HS-5 (cell line): ENCODE measurements at regions not wholly inside any gene's neighbourhood (a gene's known extent, or its start where the extent isn't known, plus 50 kb on each side); places are given as distances from the start of the nearest gene placed in this dataset.

Source experiments
- DNase-seq: peaks from one replicate; pipeline ENCODE4 v3.0.0-alpha.2; 2012; ENCODE audit warnings: low read depth

DNA sequence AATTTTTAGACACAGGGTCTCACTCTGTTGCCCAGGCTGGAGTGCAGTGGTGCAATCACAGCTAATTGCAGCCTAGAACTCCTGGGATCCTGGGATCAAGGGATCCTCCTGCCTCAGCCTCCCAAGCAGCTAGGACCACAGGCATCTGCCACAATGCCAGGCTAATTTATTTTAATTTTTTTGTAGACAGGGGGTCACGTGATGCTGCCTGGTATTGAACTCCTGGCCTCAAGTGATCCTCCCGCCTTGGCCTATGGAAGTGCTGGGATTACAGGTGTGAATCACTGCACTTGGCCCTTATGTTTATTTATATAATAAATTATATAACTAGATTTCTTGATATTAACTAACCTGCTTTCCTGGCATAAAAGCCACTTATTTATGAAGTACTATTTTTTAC, 1081.7 kb upstream of the FANCL start:
- DNase-seq: no peak

DNA sequence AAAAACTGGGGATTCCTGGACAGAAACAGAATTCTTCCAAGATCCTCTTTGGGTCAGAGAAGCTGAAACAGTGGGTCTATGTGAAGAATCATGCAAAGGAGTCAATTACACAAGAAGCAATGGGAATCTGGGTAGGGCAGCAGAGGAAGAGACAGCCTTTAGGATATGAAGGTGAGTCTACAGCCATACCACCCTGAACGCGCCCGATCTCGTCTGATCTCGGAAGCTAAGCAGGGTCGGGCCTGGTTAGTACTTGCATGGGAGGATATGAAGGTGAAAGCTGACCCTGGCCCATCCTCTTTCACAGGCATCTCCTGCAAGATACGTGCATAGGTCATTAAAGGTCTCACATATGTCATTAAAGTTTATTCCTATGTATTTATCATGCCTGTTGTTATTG, 1080.9 kb upstream of the FANCL start:
- DNase-seq: no peak

DNA sequence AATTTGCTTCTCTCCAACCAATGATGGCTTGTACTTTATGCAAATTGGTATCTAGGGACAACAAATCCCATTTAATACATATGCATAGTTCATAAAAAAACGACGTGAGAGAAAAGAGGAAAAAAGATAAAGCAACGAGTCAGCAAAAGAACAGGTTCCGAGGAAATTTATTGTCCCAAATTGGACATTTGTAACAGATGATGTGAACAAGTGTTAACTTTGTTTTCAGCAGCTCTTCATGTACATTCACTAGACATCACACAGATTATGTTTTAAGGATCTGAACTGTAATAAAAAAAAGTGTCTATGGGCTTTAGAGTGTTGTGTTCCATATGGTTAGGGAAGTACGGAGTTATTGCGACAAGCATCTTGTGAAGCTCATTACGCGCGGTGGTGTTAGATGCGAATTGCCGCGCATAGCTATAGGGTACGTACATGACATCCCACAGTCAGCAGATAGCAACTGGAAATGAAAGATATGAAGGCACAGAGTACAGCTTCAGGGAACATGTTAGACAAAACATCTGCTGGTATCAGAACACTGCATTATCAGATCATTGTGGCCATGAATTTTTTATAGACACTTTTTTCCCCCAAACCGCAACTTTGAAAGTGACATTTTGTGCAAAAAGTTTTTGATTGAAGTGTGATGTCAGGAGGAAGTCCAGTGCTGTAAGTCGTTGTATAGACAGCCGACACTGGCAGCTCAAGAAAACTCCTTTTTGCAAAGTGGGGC, 1073.1 kb upstream of the FANCL start:
- DNase-seq: no peak

GRCh38 chr2:59312967-59313940, 1072.1 kb upstream of the FANCL start:
- DNase-seq: no peak

DNA sequence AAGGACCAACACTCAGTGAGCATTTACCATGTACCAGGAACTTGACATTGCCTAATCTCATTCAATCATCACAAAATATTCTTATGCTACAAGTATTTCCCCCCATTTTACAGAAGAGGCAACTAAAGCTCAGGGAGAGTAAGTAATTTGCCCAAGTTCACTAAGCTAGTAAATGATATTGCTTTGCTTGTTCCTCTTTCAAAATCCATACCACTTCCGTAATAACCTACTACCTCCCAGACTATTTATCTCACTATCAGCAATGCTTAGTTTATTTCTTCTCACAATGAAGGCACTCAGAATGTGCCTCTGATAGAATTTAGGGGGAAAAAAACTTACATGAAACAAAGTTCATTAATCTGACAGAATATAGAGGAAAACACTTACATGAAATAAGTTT, 1070.9 kb upstream of the FANCL start:
- DNase-seq: no peak

GRCh38 chr2:59308108-59308507, 1067.0 kb upstream of the FANCL start:
- DNase-seq: no peak

GRCh38 chr2:59307196-59307595, 1066.1 kb upstream of the FANCL start:
- no peak for DNase-seq

- DNase-seq: no peak
These were observed 1062.1 kb upstream of the FANCL start for GRCh38 chr2:59303272-59303671.

DNA sequence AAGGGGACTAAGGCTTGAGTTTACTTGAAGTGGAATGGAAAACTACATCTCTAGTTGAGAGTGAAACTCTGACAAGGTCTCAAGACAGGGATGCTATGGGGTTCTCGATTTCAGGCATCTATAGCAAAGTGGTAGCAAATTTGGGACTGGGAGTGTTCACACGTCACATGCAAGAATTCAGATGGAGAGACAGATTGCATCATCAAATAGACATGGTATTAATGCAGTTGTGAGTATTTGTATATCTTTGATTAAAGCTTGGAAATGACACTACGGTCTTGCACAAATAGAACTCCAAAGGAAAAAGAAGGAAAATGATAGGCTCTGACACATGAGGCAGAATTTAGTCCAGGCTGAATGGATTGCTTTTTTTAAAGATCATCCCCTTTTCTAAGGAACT, 1061.6 kb upstream of the FANCL start:
- no peak for DNase-seq

DNA sequence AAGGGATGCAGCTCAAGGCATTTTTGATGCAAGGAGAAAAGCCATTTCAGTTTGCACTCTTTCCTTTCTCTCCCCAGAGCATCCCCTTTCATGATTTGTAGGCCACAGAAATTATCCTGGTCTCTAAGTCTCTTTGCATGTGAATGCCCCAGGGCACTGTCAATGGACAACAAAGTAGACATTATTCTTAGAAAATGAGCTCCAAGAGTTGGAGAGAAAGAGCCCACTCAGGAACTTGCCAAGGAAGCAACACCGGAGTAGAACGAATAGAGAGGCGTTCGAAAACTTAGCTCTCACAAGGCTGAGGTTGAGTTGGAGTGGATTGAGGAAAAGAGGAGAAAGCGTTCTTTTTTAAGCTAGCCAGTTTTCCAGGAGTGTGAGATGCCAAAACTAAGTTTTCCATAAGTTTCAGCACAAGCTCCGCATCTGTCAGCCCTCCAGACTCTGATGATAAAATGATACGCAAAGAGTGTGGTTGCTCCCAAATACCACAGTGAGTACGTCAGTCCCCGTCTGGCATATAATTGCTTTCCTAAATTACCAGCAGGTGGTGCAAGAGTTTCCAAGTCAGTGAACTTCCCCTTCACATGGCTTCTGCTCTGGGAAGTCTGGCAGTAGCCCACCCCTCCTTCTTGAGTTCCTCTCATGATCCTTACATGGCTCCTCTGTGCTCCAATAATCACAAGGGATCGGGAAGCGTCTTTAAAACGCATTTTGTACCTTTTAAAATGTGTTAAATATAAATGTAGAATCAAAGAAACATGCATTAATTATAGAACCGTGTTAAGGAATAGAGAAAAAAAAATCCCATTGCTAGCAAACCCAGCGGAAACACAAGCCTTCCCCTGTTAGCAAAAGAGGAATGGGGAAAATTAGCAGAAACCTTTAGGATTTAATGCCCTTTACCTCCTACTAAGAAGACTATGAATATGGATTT, 1060.6 kb upstream of the FANCL start:
- DNase-seq: peak; percentile 44

DNA sequence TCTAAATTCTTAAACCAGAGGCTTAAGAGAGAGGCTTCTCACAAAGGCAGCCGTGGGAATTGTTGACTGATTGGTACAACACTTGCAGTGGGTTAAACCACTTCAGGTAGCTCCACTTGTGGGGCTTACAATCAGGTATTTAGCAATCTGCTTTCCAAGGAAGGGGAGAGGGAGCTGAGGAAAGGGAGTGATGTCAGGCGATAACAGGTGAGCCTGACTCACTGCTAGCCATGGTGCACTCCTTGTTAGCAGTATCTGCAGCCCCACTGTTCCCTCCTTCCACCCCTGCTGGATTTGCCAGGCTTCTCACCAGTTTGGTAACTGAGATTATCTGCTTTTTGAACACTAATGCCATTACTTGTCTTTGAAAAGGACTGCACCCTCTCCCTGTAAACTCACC, 1056.7 kb upstream of the FANCL start:
- no peak for DNase-seq

- DNase-seq: no peak
These were observed 1055.2 kb upstream of the FANCL start for GRCh38 chr2:59296279-59296678.

- no peak for DNase-seq
These were observed 1054.5 kb upstream of the FANCL start for GRCh38 chr2:59295524-59296162.

GRCh38 chr2:59288771-59289170, 1047.6 kb upstream of the FANCL start:
- DNase-seq: no peak

GRCh38 chr2:59282374-59283057, 1041.4 kb upstream of the FANCL start:
- DNase-seq: no peak

DNA sequence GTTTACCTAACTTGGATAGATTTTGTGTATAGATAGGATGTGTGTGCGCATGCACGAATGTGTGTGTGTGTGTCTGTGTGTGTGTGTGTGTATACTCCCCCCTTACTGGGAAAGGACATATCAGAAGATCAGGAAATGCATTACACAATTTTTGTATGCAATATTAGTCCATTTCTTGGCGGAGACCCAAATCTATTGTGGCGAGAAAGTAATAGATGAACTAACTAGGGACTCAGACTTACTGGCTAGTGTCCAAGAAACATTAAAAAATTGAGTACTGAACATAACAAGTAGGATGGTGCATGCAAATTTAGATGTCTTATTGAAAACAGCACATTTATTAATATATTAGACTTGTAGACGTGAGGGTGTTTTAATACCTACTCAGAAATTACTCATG, 1036.5 kb upstream of the FANCL start:
- DNase-seq: no peak

- no peak for DNase-seq
These were observed 1035.8 kb upstream of the FANCL start for GRCh38 chr2:59276917-59277316.

GRCh38 chr2:59276033-59276432, 1034.9 kb upstream of the FANCL start:
- DNase-seq: no peak

DNA sequence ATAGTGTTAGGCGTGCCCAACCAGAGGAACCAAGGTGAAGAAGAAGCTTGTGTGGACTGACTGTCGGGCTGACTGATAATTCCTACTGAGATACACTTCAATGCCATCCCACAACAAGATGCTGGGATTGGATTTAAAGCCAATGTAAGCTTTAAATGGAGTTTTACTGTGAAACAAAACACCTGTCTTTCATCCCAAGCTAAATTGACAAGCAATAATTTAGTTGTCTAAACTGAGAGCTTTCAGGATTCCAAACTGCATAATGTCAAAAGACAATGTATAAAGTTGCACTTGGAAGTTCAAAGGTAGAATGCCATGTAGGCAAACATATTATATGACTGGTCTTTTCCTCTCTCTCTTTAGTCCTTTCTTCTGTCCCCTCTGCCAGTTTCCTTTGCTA, 1025.3 kb upstream of the FANCL start:
- DNase-seq: no peak

GRCh38 chr2:59259913-59260312, 1018.8 kb upstream of the FANCL start:
- no peak for DNase-seq

DNA sequence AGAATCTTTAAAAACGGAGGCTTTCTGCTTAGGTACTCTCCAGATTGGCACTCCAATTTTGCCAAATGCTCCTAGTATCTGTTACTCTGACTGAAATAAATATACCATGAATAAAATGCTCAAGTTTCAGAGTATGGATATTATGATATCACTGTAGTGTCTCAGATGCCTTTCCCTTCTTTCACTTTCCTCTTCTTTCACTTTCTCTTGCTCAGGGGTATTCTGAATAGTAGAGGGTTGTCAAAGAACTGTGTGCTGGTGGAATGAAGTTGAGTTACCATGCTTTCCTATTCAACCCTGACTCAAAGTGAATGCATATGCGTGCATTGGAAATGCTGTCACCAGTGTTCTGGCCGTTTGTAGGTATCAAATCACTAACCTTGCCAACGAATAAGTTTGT, 1015.2 kb upstream of the FANCL start:
- no peak for DNase-seq
